Type B pancreatic cell (in vitro differentiated cells): ENCODE measurements at regions not wholly inside any gene's neighbourhood (a gene's known extent, or its start where the extent isn't known, plus 50 kb on each side); places are given as distances from the start of the nearest gene placed in this dataset.

Experiments
- DNase-seq: peaks from one replicate; pipeline ENCODE4 v3.0.0; 2021; ENCODE audit warnings: mixed read lengths; ENCODE audit not compliant: unreplicated experiment; ENCODE audit errors: extremely low spot score
- H3K27ac Mint-ChIP-seq: 2 replicates; pipeline ENCODE4 v1.8.0; 2021; ENCODE audit warnings: mild to moderate bottlenecking, mixed read lengths
- H3K27me3 Mint-ChIP-seq: 2 replicates; pipeline ENCODE4 v1.8.0; 2021; ENCODE audit warnings: mixed read lengths
- H3K36me3 Mint-ChIP-seq: 2 replicates; pipeline ENCODE4 v1.8.0; 2021; ENCODE audit warnings: mixed read lengths
- H3K4me1 Mint-ChIP-seq: one replicate; pipeline ENCODE4 v1.8.0; 2021; ENCODE audit warnings: mixed read lengths; ENCODE audit not compliant: unreplicated experiment
- H3K4me3 Mint-ChIP-seq: 2 replicates; pipeline ENCODE4 v1.8.0; 2021; ENCODE audit warnings: mild to moderate bottlenecking, mixed read lengths
- H3K9me3 Mint-ChIP-seq: 2 replicates; pipeline ENCODE4 v1.8.0; 2021; ENCODE audit warnings: mixed read lengths
- CTCF ChIP-seq: fragments of 200-600 bp; sonication (generic); conservative IDR thresholded peaks from 2 replicates; pipeline ENCODE4 v1.5.0; 2021; ENCODE audit warnings: antibody characterized with exemption, mild to moderate bottlenecking

- Mint-ChIP-seq H3K27ac (no peak overlapping the region), H3K36me3 (no peaks in the 10 kb centered on the region), H3K9me3 (no peaks in the 10 kb centered on the region), H3K4me1 (peaks cover 9% of the 10 kb centered on the region), H3K4me3 (no peak overlapping the region), H3K27me3 (no peaks in the 10 kb centered on the region)
- no peak for DNase-seq
- TF ChIP-seq CTCF, result no peak
Measured at GRCh38 chr5:161095953-161096352, 243.9 kb upstream of the ATP10B start.

GRCh38 chr5:161094411-161094810 is 242.4 kb upstream of the ATP10B start:
- Mint-ChIP-seq H3K36me3 (no peaks in the 10 kb centered on the region), H3K9me3 (no peaks in the 10 kb centered on the region), H3K4me1 (peaks cover 9% of the 10 kb centered on the region), H3K27me3 (no peaks in the 10 kb centered on the region), H3K27ac (no peak overlapping the region), H3K4me3 (no peak overlapping the region)
- DNase-seq, result no peak
- TF ChIP-seq CTCF, result no peak

GRCh38 chr5:161093100-161093499 is 241.1 kb upstream of the ATP10B start:
- no peaks in the 10 kb centered on the region for H3K36me3 Mint-ChIP-seq
- no peak for TF ChIP-seq CTCF
- no peak overlapping the region for H3K4me3 Mint-ChIP-seq
- no peak overlapping the region for H3K27ac Mint-ChIP-seq
- no peak for DNase-seq
- peaks cover 9% of the 10 kb centered on the region for H3K4me1 Mint-ChIP-seq
- no peaks in the 10 kb centered on the region for H3K9me3 Mint-ChIP-seq
- no peaks in the 10 kb centered on the region for H3K27me3 Mint-ChIP-seq

GRCh38 chr5:161089569-161089968 is 237.6 kb upstream of the ATP10B start:
- Mint-ChIP-seq H3K36me3 (no peaks in the 10 kb centered on the region), H3K9me3 (no peaks in the 10 kb centered on the region), H3K4me3 (no peak overlapping the region), H3K27ac (no peak overlapping the region), H3K4me1 (peaks cover 4% of the 10 kb centered on the region), H3K27me3 (no peaks in the 10 kb centered on the region)
- DNase-seq, result no peak
- TF ChIP-seq CTCF, result no peak

GRCh38 chr5:161086461-161086860 is 234.4 kb upstream of the ATP10B start:
- Mint-ChIP-seq H3K4me3 (no peak overlapping the region), H3K27ac (no peak overlapping the region), H3K4me1 (peaks cover 4% of the 10 kb centered on the region), H3K27me3 (no peaks in the 10 kb centered on the region), H3K9me3 (no peaks in the 10 kb centered on the region), H3K36me3 (no peaks in the 10 kb centered on the region)
- DNase-seq, result no peak
- no peak for TF ChIP-seq CTCF

- no peak overlapping the region for H3K27ac Mint-ChIP-seq
- H3K36me3 Mint-ChIP-seq, result no peaks in the 10 kb centered on the region
- H3K27me3 Mint-ChIP-seq, result no peaks in the 10 kb centered on the region
- no peak for TF ChIP-seq CTCF
- H3K4me3 Mint-ChIP-seq, result no peak overlapping the region
- H3K4me1 Mint-ChIP-seq, result peaks cover 4% of the 10 kb centered on the region
- no peak for DNase-seq
- no peaks in the 10 kb centered on the region for H3K9me3 Mint-ChIP-seq
Measured at GRCh38 chr5:161085056-161085455, 233.0 kb upstream of the ATP10B start.
